ENCODE measurements at regions not wholly inside any gene's neighbourhood (a gene's known extent, or its start where the extent isn't known, plus 50 kb on each side); places are given as distances from the start of the nearest gene placed in this dataset.

DNA sequence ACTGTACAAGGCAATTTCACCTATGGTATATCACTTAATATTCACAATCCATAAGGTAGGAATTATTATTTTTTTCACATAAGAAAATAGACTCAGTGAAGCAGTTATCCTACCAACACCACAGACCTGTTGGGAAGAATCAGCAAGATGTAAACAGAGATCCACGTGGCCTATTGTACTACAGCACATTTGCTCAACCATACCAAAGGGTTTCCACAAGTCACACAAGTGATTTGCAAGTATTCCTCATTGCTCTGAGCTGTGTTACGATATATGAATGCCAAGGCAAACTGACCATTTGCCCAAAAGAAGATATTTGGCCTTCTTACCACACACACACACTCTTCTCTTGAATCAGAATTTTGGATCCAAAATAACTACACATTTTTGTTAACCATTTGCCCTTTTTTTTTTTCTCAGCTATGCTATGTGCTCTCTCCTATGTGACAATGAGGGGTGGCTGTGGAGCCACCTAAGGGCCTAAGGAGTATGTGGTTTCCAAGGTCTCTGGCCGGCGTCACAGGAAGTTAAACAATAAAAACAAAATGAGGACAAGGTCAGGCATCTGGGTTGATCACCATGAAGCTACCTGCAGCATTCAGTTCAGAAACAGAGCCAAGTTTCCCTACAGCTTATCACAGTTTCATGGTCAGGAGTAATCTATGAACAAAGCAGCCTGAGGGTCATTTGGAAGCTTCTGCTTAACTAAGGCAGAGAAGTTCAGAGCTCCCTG is 171.0 kb upstream of the FREM1 start:
- Histone ChIP-seq H3K9me3 (ENCODE audit: control insufficient read depth in 2 of 2, insufficient read depth in 1 of 2, low read length in 1 of 2) (no peaks in the 10 kb centered on the region), H3K27ac (ENCODE audit: low read depth in 1 of 2, low read length in 1 of 2) (no peak overlapping the region), H3K4me3 (ENCODE audit: low read length in 2 of 2) (no peak overlapping the region), H3K27me3 (ENCODE audit: control insufficient read depth in 2 of 2, insufficient read depth in 1 of 2, low read length in 1 of 2) (no peaks in the 10 kb centered on the region), H3K4me1 (ENCODE audit: control insufficient read depth in 2 of 2, insufficient read depth in 2 of 2, low read length in 2 of 2) (no peaks in the 10 kb centered on the region), H3K36me3 (ENCODE audit: control insufficient read depth in 2 of 2, insufficient read depth in 2 of 2, low read length in 1 of 2) (no peaks in the 10 kb centered on the region)
- WGBS, result 94% methylated on average over 4 of the region's 4 CpGs
- no peak for DNase-seq (ENCODE audit: low read depth in 6 of 9, low spot score in 9 of 9)

DNA sequence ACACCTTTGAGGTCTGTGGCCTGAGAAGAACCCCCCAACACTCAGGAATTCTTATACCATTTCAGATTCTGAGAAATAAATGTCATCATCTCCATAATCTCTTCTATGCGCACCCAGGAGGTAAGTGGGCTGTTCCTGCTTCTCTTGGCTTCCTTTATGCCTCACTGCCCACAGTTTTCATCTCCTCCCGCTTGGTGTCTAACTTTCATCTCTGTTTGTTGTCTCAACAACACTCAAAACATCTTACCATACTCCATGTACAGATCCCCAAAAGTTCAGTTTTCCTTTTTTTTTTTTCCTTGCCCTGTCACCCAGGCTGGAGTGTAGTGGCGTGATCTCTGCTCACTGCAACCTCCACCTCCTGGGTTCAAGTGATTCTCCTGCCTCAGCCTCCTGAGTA is 170.2 kb upstream of the FREM1 start:
- Histone ChIP-seq H3K27ac (ENCODE audit: low read depth in 1 of 2, low read length in 1 of 2) (no peak overlapping the region), H3K9me3 (ENCODE audit: control insufficient read depth in 2 of 2, insufficient read depth in 1 of 2, low read length in 1 of 2) (no peaks in the 10 kb centered on the region), H3K4me3 (ENCODE audit: low read length in 2 of 2) (no peak overlapping the region), H3K4me1 (ENCODE audit: control insufficient read depth in 2 of 2, insufficient read depth in 2 of 2, low read length in 2 of 2) (no peaks in the 10 kb centered on the region), H3K36me3 (ENCODE audit: control insufficient read depth in 2 of 2, insufficient read depth in 2 of 2, low read length in 1 of 2) (no peaks in the 10 kb centered on the region), H3K27me3 (ENCODE audit: control insufficient read depth in 2 of 2, insufficient read depth in 1 of 2, low read length in 1 of 2) (no peaks in the 10 kb centered on the region)
- no peak for DNase-seq (ENCODE audit: low read depth in 6 of 9, low spot score in 9 of 9)
- 65% methylated on average over 3 of the region's 3 CpGs for WGBS

DNA sequence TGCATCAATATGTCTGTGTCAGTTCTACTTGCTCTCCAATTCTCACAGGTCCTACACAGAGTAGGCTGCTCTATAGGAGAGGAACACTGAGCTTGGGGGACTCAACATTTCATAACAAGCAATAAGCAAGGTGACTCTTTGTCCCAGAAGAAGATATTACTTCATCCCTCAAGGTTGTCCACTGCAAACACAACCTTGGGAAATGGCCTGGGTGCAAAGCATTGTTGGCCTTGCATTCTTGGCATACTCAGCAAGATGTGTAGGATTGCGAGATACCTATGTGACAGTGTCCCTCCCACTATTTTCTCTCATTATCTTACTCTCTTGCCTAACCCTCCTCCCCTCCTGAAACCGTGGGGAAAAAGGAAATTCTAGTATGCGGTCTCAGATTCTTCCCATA is 169.8 kb upstream of the FREM1 start:
- Histone ChIP-seq H3K36me3 (ENCODE audit: control insufficient read depth in 2 of 2, insufficient read depth in 2 of 2, low read length in 1 of 2) (no peaks in the 10 kb centered on the region), H3K4me1 (ENCODE audit: control insufficient read depth in 2 of 2, insufficient read depth in 2 of 2, low read length in 2 of 2) (no peaks in the 10 kb centered on the region), H3K27ac (ENCODE audit: low read depth in 1 of 2, low read length in 1 of 2) (no peak overlapping the region), H3K27me3 (ENCODE audit: control insufficient read depth in 2 of 2, insufficient read depth in 1 of 2, low read length in 1 of 2) (no peaks in the 10 kb centered on the region), H3K9me3 (ENCODE audit: control insufficient read depth in 2 of 2, insufficient read depth in 1 of 2, low read length in 1 of 2) (peaks cover 0 to 2% of the 10 kb centered on the region in 2 donors), H3K4me3 (ENCODE audit: low read length in 2 of 2) (no peak overlapping the region)
- no peak for DNase-seq (ENCODE audit: low read depth in 6 of 9, low spot score in 9 of 9)
- 74% methylated on average over 3 of the region's 3 CpGs for WGBS

- no peak overlapping the region for H3K27ac ChIP-seq (ENCODE audit: low read depth in 1 of 2, low read length in 1 of 2)
- no peaks in the 10 kb centered on the region for H3K4me1 ChIP-seq (ENCODE audit: control insufficient read depth in 2 of 2, insufficient read depth in 2 of 2, low read length in 2 of 2)
- H3K9me3 ChIP-seq (ENCODE audit: control insufficient read depth in 2 of 2, insufficient read depth in 1 of 2, low read length in 1 of 2), result peaks cover 0 to 5% of the 10 kb centered on the region in 2 donors
- H3K36me3 ChIP-seq (ENCODE audit: control insufficient read depth in 2 of 2, insufficient read depth in 2 of 2, low read length in 1 of 2), result no peaks in the 10 kb centered on the region
- WGBS, result 76% methylated on average over 7 of the region's 7 CpGs
- no peaks in the 10 kb centered on the region for H3K27me3 ChIP-seq (ENCODE audit: control insufficient read depth in 2 of 2, insufficient read depth in 1 of 2, low read length in 1 of 2)
- DNase-seq (ENCODE audit: low read depth in 6 of 9, low spot score in 9 of 9), result no peak
- no peak overlapping the region for H3K4me3 ChIP-seq (ENCODE audit: low read length in 2 of 2)
Measured at GRCh38 chr9:15077946-15078729, 167.9 kb upstream of the FREM1 start.

GRCh38 chr9:15073620-15074019 is 163.4 kb upstream of the FREM1 start:
- WGBS, result 69% methylated on average over 2 of the region's 2 CpGs
- DNase-seq (ENCODE audit: low read depth in 6 of 9, low spot score in 9 of 9), result no peak
- H3K27me3 ChIP-seq (ENCODE audit: control insufficient read depth in 2 of 2, insufficient read depth in 1 of 2, low read length in 1 of 2), result peaks cover 0 to 3% of the 10 kb centered on the region in 2 donors
- H3K27ac ChIP-seq (ENCODE audit: low read depth in 1 of 2, low read length in 1 of 2), result no peak overlapping the region
- H3K9me3 ChIP-seq (ENCODE audit: control insufficient read depth in 2 of 2, insufficient read depth in 1 of 2, low read length in 1 of 2), result peaks cover 0 to 5% of the 10 kb centered on the region in 2 donors
- H3K4me3 ChIP-seq (ENCODE audit: low read length in 2 of 2), result no peak overlapping the region
- no peaks in the 10 kb centered on the region for H3K4me1 ChIP-seq (ENCODE audit: control insufficient read depth in 2 of 2, insufficient read depth in 2 of 2, low read length in 2 of 2)
- no peaks in the 10 kb centered on the region for H3K36me3 ChIP-seq (ENCODE audit: control insufficient read depth in 2 of 2, insufficient read depth in 2 of 2, low read length in 1 of 2)

DNA sequence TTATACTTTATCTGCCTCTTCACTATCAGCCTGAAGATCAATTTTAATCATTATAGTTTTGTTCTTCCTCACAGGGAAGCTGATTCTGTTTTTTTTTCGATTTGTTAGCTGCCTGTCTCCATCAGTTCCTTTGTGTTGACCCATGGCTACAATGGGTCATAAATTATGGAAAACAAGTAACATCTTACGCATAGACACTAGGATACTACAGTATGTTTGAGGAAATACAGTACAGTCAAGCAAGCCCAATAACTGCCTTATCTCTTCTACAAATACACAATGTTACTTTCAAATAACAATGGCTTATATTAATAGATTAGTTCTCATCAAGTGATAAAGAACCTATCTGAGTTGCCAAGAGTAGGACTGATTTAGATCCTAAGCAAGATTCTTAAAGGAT is 160.5 kb upstream of the FREM1 start:
- Histone ChIP-seq H3K4me1 (ENCODE audit: control insufficient read depth in 2 of 2, insufficient read depth in 2 of 2, low read length in 2 of 2) (no peaks in the 10 kb centered on the region), H3K27me3 (ENCODE audit: control insufficient read depth in 2 of 2, insufficient read depth in 1 of 2, low read length in 1 of 2) (peaks cover 0 to 3% of the 10 kb centered on the region in 2 donors), H3K4me3 (ENCODE audit: low read length in 2 of 2) (no peak overlapping the region), H3K27ac (ENCODE audit: low read depth in 1 of 2, low read length in 1 of 2) (no peak overlapping the region), H3K9me3 (ENCODE audit: control insufficient read depth in 2 of 2, insufficient read depth in 1 of 2, low read length in 1 of 2) (peaks cover 0 to 5% of the 10 kb centered on the region in 2 donors), H3K36me3 (ENCODE audit: control insufficient read depth in 2 of 2, insufficient read depth in 2 of 2, low read length in 1 of 2) (no peaks in the 10 kb centered on the region)
- no peak for DNase-seq (ENCODE audit: low read depth in 6 of 9, low spot score in 9 of 9)
- 93% methylated on average over 2 of the region's 2 CpGs for WGBS

GRCh38 chr9:15069106-15069505 is 158.9 kb upstream of the FREM1 start:
- Histone ChIP-seq H3K36me3 (ENCODE audit: control insufficient read depth in 2 of 2, insufficient read depth in 2 of 2, low read length in 1 of 2) (no peaks in the 10 kb centered on the region), H3K9me3 (ENCODE audit: control insufficient read depth in 2 of 2, insufficient read depth in 1 of 2, low read length in 1 of 2) (no peaks in the 10 kb centered on the region), H3K27me3 (ENCODE audit: control insufficient read depth in 2 of 2, insufficient read depth in 1 of 2, low read length in 1 of 2) (peaks cover 0 to 3% of the 10 kb centered on the region in 2 donors), H3K27ac (ENCODE audit: low read depth in 1 of 2, low read length in 1 of 2) (no peak overlapping the region), H3K4me1 (ENCODE audit: control insufficient read depth in 2 of 2, insufficient read depth in 2 of 2, low read length in 2 of 2) (no peaks in the 10 kb centered on the region), H3K4me3 (ENCODE audit: low read length in 2 of 2) (no peak overlapping the region)
- whole genome bisulfite sequencing, result 92% methylated on average over 4 of the region's 4 CpGs
- no peak for DNase-seq (ENCODE audit: low read depth in 6 of 9, low spot score in 9 of 9)

DNA sequence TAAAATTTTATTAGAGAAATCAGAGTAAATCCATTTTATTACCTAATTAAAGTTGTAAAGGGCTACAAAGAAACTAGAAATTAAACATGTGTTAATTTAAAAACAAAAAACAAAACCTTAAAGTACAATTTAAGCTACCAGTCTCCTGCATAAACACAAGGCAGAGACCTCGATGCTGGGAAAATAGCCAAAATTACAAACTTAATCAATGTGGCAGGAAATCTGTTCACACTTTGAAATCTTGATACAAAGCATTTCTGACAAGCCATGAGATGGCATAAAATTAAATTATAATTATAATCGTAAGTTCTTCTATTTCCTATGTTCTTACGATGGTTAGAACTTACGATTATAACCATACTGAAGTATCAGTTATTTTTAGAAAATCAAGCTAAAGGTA is 158.0 kb upstream of the FREM1 start:
- Histone ChIP-seq H3K27me3 (ENCODE audit: control insufficient read depth in 2 of 2, insufficient read depth in 1 of 2, low read length in 1 of 2) (peaks cover 0 to 3% of the 10 kb centered on the region in 2 donors), H3K27ac (ENCODE audit: low read depth in 1 of 2, low read length in 1 of 2) (no peak overlapping the region), H3K9me3 (ENCODE audit: control insufficient read depth in 2 of 2, insufficient read depth in 1 of 2, low read length in 1 of 2) (no peaks in the 10 kb centered on the region), H3K4me1 (ENCODE audit: control insufficient read depth in 2 of 2, insufficient read depth in 2 of 2, low read length in 2 of 2) (no peaks in the 10 kb centered on the region), H3K36me3 (ENCODE audit: control insufficient read depth in 2 of 2, insufficient read depth in 2 of 2, low read length in 1 of 2) (no peaks in the 10 kb centered on the region), H3K4me3 (ENCODE audit: low read length in 2 of 2) (no peak overlapping the region)
- 23% methylated on average over 4 of the region's 4 CpGs for WGBS
- no peak for DNase-seq (ENCODE audit: low read depth in 6 of 9, low spot score in 9 of 9)

GRCh38 chr9:15059003-15059402 is 148.8 kb upstream of the FREM1 start:
- Histone ChIP-seq H3K36me3 (ENCODE audit: control insufficient read depth in 2 of 2, insufficient read depth in 2 of 2, low read length in 1 of 2) (no peaks in the 10 kb centered on the region), H3K9me3 (ENCODE audit: control insufficient read depth in 2 of 2, insufficient read depth in 1 of 2, low read length in 1 of 2) (peaks cover 0 to 3% of the 10 kb centered on the region in 2 donors), H3K4me1 (ENCODE audit: control insufficient read depth in 2 of 2, insufficient read depth in 2 of 2, low read length in 2 of 2) (peaks cover 0 to 4% of the 10 kb centered on the region in 2 donors), H3K27me3 (ENCODE audit: control insufficient read depth in 2 of 2, insufficient read depth in 1 of 2, low read length in 1 of 2) (no peaks in the 10 kb centered on the region), H3K27ac (ENCODE audit: low read depth in 1 of 2, low read length in 1 of 2) (no peak overlapping the region), H3K4me3 (ENCODE audit: low read length in 2 of 2) (no peak overlapping the region)
- WGBS, result 100% methylated on average over 1 of the region's 1 CpG
- no peak for DNase-seq (ENCODE audit: low read depth in 6 of 9, low spot score in 9 of 9)

Measured in thymus (tissue), 11 donors.